ENCODE measurements at regions not wholly inside any gene's neighbourhood (a gene's known extent, or its start where the extent isn't known, plus 50 kb on each side); places are given as distances from the start of the nearest gene placed in this dataset.

DNA sequence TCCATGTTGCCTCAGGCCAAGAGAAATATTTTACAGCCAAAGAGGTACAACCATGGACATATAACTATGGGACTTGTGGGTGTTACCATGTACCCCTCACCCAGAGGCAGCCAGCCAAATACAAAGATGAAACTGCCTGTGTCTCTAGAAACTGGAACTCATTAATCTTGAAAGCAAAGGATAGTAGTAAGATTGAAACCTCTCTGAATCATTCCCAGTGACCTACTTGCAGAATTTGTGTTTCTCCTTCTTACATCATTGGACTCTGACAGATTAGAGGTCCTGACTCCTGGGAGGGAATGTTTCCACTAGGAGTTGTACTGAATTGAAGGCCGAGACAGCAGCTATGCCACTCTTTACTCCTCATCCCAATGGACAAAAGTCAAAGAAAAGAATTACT, 257.4 kb upstream of the UBASH3B start:
- Histone ChIP-seq H3K27me3 (ENCODE audit: control insufficient read depth, insufficient read depth, low read length) (no peaks in the 10 kb centered on the region), H2AK5ac (ENCODE audit: low read depth, low read length) (no peak overlapping the region), H3K36me3 (ENCODE audit: control insufficient read depth, insufficient read depth, low read length) (no peaks in the 10 kb centered on the region), H3K4ac (ENCODE audit: low read depth, low read length) (no peak overlapping the region), H3K23ac (ENCODE audit: low read depth, low read length) (no peak overlapping the region), H3K4me3 (ENCODE audit: insufficient read depth, low read depth, low read length) (no peak overlapping the region), H4K91ac (ENCODE audit: insufficient read depth, low read depth, low read length) (no peak overlapping the region), H3K9ac (ENCODE audit: low read depth, low read length) (no peak overlapping the region), H3K4me1 (ENCODE audit: control insufficient read depth, insufficient read depth, low read length) (peaks cover 4% of the 10 kb centered on the region), H2BK5ac (ENCODE audit: low read depth, low read length, poor library complexity, severe bottlenecking) (no peak overlapping the region), H3K9me3 (ENCODE audit: control insufficient read depth, insufficient read depth, low read length) (no peaks in the 10 kb centered on the region), H3K56ac (ENCODE audit: extremely low read depth, insufficient read depth, low read length) (no peak overlapping the region), H3K18ac (ENCODE audit: low read depth, low read length) (peak overlapping the region; percentile 3; the same call in 1 of the 2 replicates), H4K8ac (ENCODE audit: low read depth in 2 of 2, low read length in 2 of 2) (no peak overlapping the region), H4K20me1 (ENCODE audit: insufficient read depth, low read length) (no peaks in the 10 kb centered on the region), H2BK120ac (ENCODE audit: low read depth, low read length) (no peak overlapping the region), H3K27ac (ENCODE audit: insufficient read depth, low read length) (no peak overlapping the region), H3K14ac (replicated peaks; ENCODE audit: low read depth, low read length) (no peak overlapping the region), H3K79me1 (ENCODE audit: low read depth in 1 of 2, low read length in 2 of 2) (no peaks in the 10 kb centered on the region), H2BK15ac (ENCODE audit: low read depth, low read length) (no peak overlapping the region), H2BK20ac (ENCODE audit: low read depth, low read length) (no peak overlapping the region), H3K9me1 (ENCODE audit: insufficient read depth, low read length) (no peaks in the 10 kb centered on the region), H2AK9ac (replicated peaks; ENCODE audit: low read depth, low read length, poor library complexity) (no peak overlapping the region), H3K4me2 (ENCODE audit: low read depth, low read length) (no peak overlapping the region), H4K5ac (ENCODE audit: low read depth, low read length) (no peak overlapping the region), H2AFZ (replicated peaks; ENCODE audit: low read length, poor library complexity) (no peak overlapping the region)
- in situ Hi-C loops (cut with MboI; ENCODE audit: low sequenced_read_pairs): no loop called here
- ChIA-PET CTCF (no interaction called here), POLR2A (ENCODE audit: unreplicated experiment) (no interaction called here)
- BruUV-seq (replicated peaks): no TSS peak
- DNase-seq (peak; percentile 12), ATAC-seq (ENCODE audit: low read depth) (no peak)
- intact Hi-C loops (cut with micrococcal nuclease): no loop called here
- dilution Hi-C loops (cut with HindIII; ENCODE audit: low sequenced_read_pairs, unreplicated experiment): no loop called here
- TF ChIP-seq RAD21 (IDR thresholded peaks at IDR 0.05; ENCODE audit: low read length) (no peak), CEBPB (IDR thresholded peaks at IDR 0.05; ENCODE audit: low read depth, low read length) (no peak), MXI1 (IDR thresholded peaks at IDR 0.05; ENCODE audit: borderline replicate concordance, low read depth, low read length) (no peak), POLR2A (IDR thresholded peaks at IDR 0.05; ENCODE audit: low read depth, low read length) (no peak), FOS (IDR thresholded peaks at IDR 0.05; ENCODE audit: low read depth, low read length) (no peak), RCOR1 (IDR thresholded peaks at IDR 0.05; ENCODE audit: insufficient replicate concordance, low read length) (no peak), CHD1 (IDR thresholded peaks at IDR 0.05; ENCODE audit: low read depth, low read length) (no peak), BHLHE40 (IDR thresholded peaks at IDR 0.05; ENCODE audit: low read depth, low read length) (no peak)
- TF ChIP-seq, protein P1, sequence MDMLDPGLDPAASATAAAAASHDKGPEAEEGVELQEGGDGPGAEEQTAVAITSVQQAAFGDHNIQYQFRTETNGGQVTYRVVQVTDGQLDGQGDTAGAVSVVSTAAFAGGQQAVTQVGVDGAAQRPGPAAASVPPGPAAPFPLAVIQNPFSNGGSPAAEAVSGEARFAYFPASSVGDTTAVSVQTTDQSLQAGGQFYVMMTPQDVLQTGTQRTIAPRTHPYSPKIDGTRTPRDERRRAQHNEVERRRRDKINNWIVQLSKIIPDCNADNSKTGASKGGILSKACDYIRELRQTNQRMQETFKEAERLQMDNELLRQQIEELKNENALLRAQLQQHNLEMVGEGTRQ (IDR thresholded peaks at IDR 0.05; ENCODE audit: low read depth, low read length): no peak
- TF ChIP-seq, protein P2, sequence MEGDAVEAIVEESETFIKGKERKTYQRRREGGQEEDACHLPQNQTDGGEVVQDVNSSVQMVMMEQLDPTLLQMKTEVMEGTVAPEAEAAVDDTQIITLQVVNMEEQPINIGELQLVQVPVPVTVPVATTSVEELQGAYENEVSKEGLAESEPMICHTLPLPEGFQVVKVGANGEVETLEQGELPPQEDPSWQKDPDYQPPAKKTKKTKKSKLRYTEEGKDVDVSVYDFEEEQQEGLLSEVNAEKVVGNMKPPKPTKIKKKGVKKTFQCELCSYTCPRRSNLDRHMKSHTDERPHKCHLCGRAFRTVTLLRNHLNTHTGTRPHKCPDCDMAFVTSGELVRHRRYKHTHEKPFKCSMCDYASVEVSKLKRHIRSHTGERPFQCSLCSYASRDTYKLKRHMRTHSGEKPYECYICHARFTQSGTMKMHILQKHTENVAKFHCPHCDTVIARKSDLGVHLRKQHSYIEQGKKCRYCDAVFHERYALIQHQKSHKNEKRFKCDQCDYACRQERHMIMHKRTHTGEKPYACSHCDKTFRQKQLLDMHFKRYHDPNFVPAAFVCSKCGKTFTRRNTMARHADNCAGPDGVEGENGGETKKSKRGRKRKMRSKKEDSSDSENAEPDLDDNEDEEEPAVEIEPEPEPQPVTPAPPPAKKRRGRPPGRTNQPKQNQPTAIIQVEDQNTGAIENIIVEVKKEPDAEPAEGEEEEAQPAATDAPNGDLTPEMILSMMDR (conservative IDR thresholded peaks at IDR 0.05; ENCODE audit: low read depth, low read length): no peak
- TF ChIP-seq, protein P3, sequence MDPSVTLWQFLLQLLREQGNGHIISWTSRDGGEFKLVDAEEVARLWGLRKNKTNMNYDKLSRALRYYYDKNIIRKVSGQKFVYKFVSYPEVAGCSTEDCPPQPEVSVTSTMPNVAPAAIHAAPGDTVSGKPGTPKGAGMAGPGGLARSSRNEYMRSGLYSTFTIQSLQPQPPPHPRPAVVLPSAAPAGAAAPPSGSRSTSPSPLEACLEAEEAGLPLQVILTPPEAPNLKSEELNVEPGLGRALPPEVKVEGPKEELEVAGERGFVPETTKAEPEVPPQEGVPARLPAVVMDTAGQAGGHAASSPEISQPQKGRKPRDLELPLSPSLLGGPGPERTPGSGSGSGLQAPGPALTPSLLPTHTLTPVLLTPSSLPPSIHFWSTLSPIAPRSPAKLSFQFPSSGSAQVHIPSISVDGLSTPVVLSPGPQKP (IDR thresholded peaks at IDR 0.05; ENCODE audit: borderline replicate concordance, low read depth, low read length): no peak
- no CpG with 5 or more reads among the region's 1 CpG for WGBS, 2 experiments (ENCODE audit: extremely low coverage in 2 of 2, insufficient read length in 1 of 2)
